Right lobe of liver (tissue), 6 donors: ENCODE measurements at regions not wholly inside any gene's neighbourhood (a gene's known extent, or its start where the extent isn't known, plus 50 kb on each side); places are given as distances from the start of the nearest gene placed in this dataset.

ENCODE experiments used
- ATAC-seq, 4 donors: fragments of 200-7000 bp; cut with Tn5 transposase; one replicate each; pipeline ENCODE4 v1.9.1; 2020; ENCODE audit warnings: mild to moderate bottlenecking in 4 of 4, moderate library complexity in 4 of 4
- DNase-seq, 3 donors: peaks; one replicate each; pipeline ENCODE4 v3.0.0-alpha.2; 2020
- H3K27ac ChIP-seq, 3 donors: fragments of 200-600 bp; one replicate each; pipeline ENCODE4 v1.8.0; 2022
- H3K27me3 ChIP-seq, 2 donors: fragments of 200-600 bp; one replicate each; pipeline ENCODE4 v1.8.0; 2022
- H3K36me3 ChIP-seq, 4 donors: fragments of 200-600 bp; sonication (generic) in 1 of 4; one replicate each; pipeline versions ENCODE4 v1.5.1 to v1.8.0; 2017 to 2022; ENCODE audit warnings: control low read depth in 1 of 4
- H3K4me1 ChIP-seq, 4 donors: fragments of 200-600 bp; sonication (generic) in 1 of 4; one replicate each; pipeline versions ENCODE4 v1.5.1 to v1.8.0; 2017 to 2022; ENCODE audit warnings: control low read depth in 1 of 4
- H3K4me3 ChIP-seq, 3 donors: fragments of 200-600 bp; one replicate each; pipeline ENCODE4 v1.8.0; 2022
- H3K9me3 ChIP-seq, 4 donors: fragments of 200-600 bp; sonication (generic) in 1 of 4; one replicate each; pipeline versions ENCODE4 v1.5.1 to v1.8.0; 2017 to 2022; ENCODE audit warnings: control low read depth in 1 of 4
- CTCF ChIP-seq, 4 donors: fragments of 200-600 bp in 3 of 4; fragments of 450-650 bp in 1 of 4; IDR thresholded peaks; one replicate each; pipeline versions ENCODE4 v1.5.1 to v1.8.0; 2016 to 2022; ENCODE audit warnings: antibody characterized with exemption in 4 of 4, mild to moderate bottlenecking in 2 of 4
- POLR2A ChIP-seq: fragments of 450-650 bp; IDR thresholded peaks from one replicate; pipeline ENCODE4 v1.6.1; 2017; ENCODE audit warnings: antibody characterized with exemption, mild to moderate bottlenecking
- WGBS: methylation state at CpG from one replicate; pipeline ENCODE4 v1.1.6; 2018; ENCODE audit warnings: low coverage, low lambda C conversion rate; ENCODE audit not compliant: insufficient coverage; ENCODE audit errors: missing lambda C conversion rate; 5-methylcytosine and 5-hydroxymethylcytosine counted together
- intact Hi-C, 2 donors: fragments of 100-400 bp; cut with DNase I; formaldehyde crosslinking; loops; one replicate each; pipeline versions ENCODE4 v1.11.2 to v1.14.1; 2022
- donor health status: DM: no; HTN: yes; CAD: no.
- donor health status: DM: no; HTN: no; CAD: no.
- donor health status: DM: no; HTN: no; CAD: no.
- donor health status: DM: no; HTN: yes; CAD: no.
- donor health status: DM: no; HTN: yes; CAD: no.

- Histone ChIP-seq H3K4me1 (peaks cover 0 to 4% (median 0%) of the 10 kb centered on the region in 4 donors), H3K9me3 (no peaks in the 10 kb centered on the region), H3K36me3 (no peaks in the 10 kb centered on the region), H3K27ac (no peak overlapping the region), H3K4me3 (no peak overlapping the region), H3K27me3 (no peaks in the 10 kb centered on the region)
- intact Hi-C loops = no loop called here
- no peak for ATAC-seq
- TF ChIP-seq POLR2A = no peak
- no peak for TF ChIP-seq CTCF (IDR thresholded peaks at IDR 0.05)
- no peak for DNase-seq
- 75% methylated on average over 1 of the region's 2 CpGs for WGBS
These were observed 469.7 kb upstream of the ZNF462 start for GRCh38 chr9:106393226-106393625.

- DNase-seq = peak in 1 of 3 donors; percentile 73
- TF ChIP-seq POLR2A = no peak
- TF ChIP-seq CTCF (IDR thresholded peaks at IDR 0.05) = no peak
- intact Hi-C loops = no loop called here
- H3K36me3 ChIP-seq = no peaks in the 10 kb centered on the region
- H3K27ac ChIP-seq = peak overlapping the region in 2 of 3 donors; percentile 45 to 61
- H3K4me1 ChIP-seq = peaks cover 0 to 15% (median 0%) of the 10 kb centered on the region in 4 donors
- ATAC-seq = peak; percentile 90 to 96 (median 92)
- H3K9me3 ChIP-seq = no peaks in the 10 kb centered on the region
- WGBS = 12% methylated on average over 1 of the region's 1 CpG
- H3K27me3 ChIP-seq = no peaks in the 10 kb centered on the region
- no peak overlapping the region for H3K4me3 ChIP-seq
These were observed 462.8 kb upstream of the ZNF462 start for GRCh38 chr9:106400170-106400569.

DNA sequence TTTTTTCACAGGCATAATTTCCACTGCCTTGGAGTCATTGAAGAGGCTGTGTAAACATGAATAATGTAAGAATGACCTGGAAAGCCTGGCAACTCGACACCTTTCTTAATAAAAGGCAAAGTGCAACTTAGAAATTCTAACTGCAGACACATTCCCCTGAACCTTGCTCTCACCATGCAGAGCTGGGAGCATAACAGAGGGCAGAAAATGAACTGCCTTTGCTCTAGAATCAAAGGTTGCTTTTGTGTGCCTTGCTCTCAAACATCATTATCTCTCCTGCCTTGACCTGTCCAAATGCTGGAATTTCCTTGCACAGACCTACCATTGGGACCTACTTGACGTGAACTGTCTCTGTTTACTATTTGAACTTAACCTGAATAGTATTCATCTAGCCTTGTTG lies 462.0 kb upstream of the ZNF462 start:
- intact Hi-C loops = no loop called here
- Histone ChIP-seq H3K4me1 (peaks cover 0 to 15% (median 0%) of the 10 kb centered on the region in 4 donors), H3K27ac (peak overlapping the region in 1 of 3 donors; percentile 61), H3K36me3 (no peaks in the 10 kb centered on the region), H3K27me3 (no peaks in the 10 kb centered on the region), H3K9me3 (no peaks in the 10 kb centered on the region), H3K4me3 (no peak overlapping the region)
- peak in 1 of 3 donors; percentile 75 for DNase-seq
- TF ChIP-seq CTCF (IDR thresholded peaks at IDR 0.05) = no peak
- TF ChIP-seq POLR2A = no peak
- 36% methylated on average over 2 of the region's 2 CpGs for WGBS
- ATAC-seq = peak; percentile 86 to 93 (median 91)

GRCh38 chr9:106403081-106403480 lies 459.9 kb upstream of the ZNF462 start:
- no peak overlapping the region for H3K4me3 ChIP-seq
- no peaks in the 10 kb centered on the region for H3K9me3 ChIP-seq
- DNase-seq = no peak
- no peak for TF ChIP-seq POLR2A
- no peak for TF ChIP-seq CTCF (IDR thresholded peaks at IDR 0.05)
- no peaks in the 10 kb centered on the region for H3K27me3 ChIP-seq
- no peak overlapping the region for H3K27ac ChIP-seq
- H3K4me1 ChIP-seq = peaks cover 0 to 15% (median 0%) of the 10 kb centered on the region in 4 donors
- H3K36me3 ChIP-seq = no peaks in the 10 kb centered on the region
- peak in 1 of 4 donors; percentile 63 for ATAC-seq
- intact Hi-C loops = no loop called here
- WGBS = no CpG with 5 or more reads among the region's 1 CpG

DNA sequence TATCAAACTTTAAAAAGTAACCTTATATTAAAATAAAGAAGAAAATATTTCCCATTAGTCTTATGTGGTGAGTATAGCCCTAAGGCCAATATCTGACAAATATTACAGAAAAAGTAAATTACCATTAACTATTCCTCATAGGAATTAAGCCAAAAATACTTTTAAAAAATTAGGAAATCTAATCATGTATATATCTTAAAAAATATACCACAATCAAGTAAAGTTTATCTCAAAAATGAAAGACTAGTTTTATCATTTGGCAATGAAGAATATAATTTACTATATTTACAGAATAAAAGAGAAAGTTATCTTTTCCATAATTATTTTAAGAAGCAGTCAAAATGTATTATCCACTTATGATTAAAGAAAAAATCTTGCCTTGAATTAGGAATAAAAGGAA lies 458.8 kb upstream of the ZNF462 start:
- H3K27me3 ChIP-seq = no peaks in the 10 kb centered on the region
- ATAC-seq (no peak), DNase-seq (no peak)
- TF ChIP-seq CTCF (IDR thresholded peaks at IDR 0.05) (no peak), POLR2A (no peak)
- peaks cover 0 to 15% (median 0%) of the 10 kb centered on the region in 4 donors for H3K4me1 ChIP-seq
- H3K9me3 ChIP-seq = no peaks in the 10 kb centered on the region
- intact Hi-C loops = no loop called here
- H3K4me3 ChIP-seq = no peak overlapping the region
- no peak overlapping the region for H3K27ac ChIP-seq
- no peaks in the 10 kb centered on the region for H3K36me3 ChIP-seq
